Natural killer cell (primary cell): ENCODE measurements at regions not wholly inside any gene's neighbourhood (a gene's known extent, or its start where the extent isn't known, plus 50 kb on each side); places are given as distances from the start of the nearest gene placed in this dataset.
A peak's percentile ranks its signal among the peaks of the same experiment; 100 is the strongest.
"Not testable (repeated sequence)": the region's sequence is repeated elsewhere in the genome, so short reads cannot be mapped to it uniquely, and the experiment has no call there.

Experiments
- ATAC-seq, 3 donors: fragments of 150-1000 bp in 2 of 3; fragments of 200-7000 bp in 1 of 3; cut with Tn5 transposase; 1 replicate in 1 of 3; 2 replicates in 2 of 3; pipeline ENCODE4 v1.10.0; 2021; ENCODE audit warnings: mild to moderate bottlenecking in 2 of 3, moderate library complexity in 2 of 3
- DNase-seq, 2 donors: peaks; one replicate each; pipeline versions ENCODE4 v3.0.0 to v3.0.0-alpha.2; 2013 to 2021; ENCODE audit warnings: mixed read lengths in 1 of 2
- H3K27ac ChIP-seq: one replicate; pipeline ENCODE4 v1.5.1; 2013; ENCODE audit warnings: mild to moderate bottlenecking, low read length
- H3K27me3 ChIP-seq: one replicate; pipeline ENCODE4 v1.6.1; 2013; ENCODE audit warnings: low read length; ENCODE audit not compliant: control insufficient read depth, insufficient read depth
- H3K36me3 ChIP-seq: one replicate; pipeline ENCODE4 v1.6.1; 2013; ENCODE audit warnings: low read length; ENCODE audit not compliant: control insufficient read depth, insufficient read depth
- H3K4me1 ChIP-seq: one replicate; pipeline ENCODE4 v1.6.1; 2013; ENCODE audit warnings: low read length; ENCODE audit not compliant: control insufficient read depth, insufficient read depth
- H3K4me3 ChIP-seq: one replicate; pipeline ENCODE4 v1.5.1; 2013; ENCODE audit warnings: low read length
- H3K9me3 ChIP-seq: one replicate; pipeline ENCODE4 v1.6.1; 2013; ENCODE audit warnings: low read length; ENCODE audit not compliant: control insufficient read depth, insufficient read depth
- H3K27ac Mint-ChIP-seq, 2 donors: one replicate each; pipeline ENCODE4 v1.8.0; 2022; ENCODE audit warnings: mild to moderate bottlenecking in 2 of 2, mixed read lengths in 2 of 2, moderate library complexity in 1 of 2
- H3K27me3 Mint-ChIP-seq, 2 donors: one replicate each; pipeline ENCODE4 v1.8.0; 2022; ENCODE audit warnings: low read depth in 2 of 2, mixed read lengths in 2 of 2
- H3K36me3 Mint-ChIP-seq: one replicate; pipeline ENCODE4 v1.8.0; 2022; ENCODE audit warnings: mixed read lengths
- H3K4me1 Mint-ChIP-seq, 2 donors: one replicate each; pipeline ENCODE4 v1.8.0; 2022; ENCODE audit warnings: mixed read lengths in 2 of 2
- H3K4me3 Mint-ChIP-seq: one replicate; pipeline ENCODE4 v1.8.0; 2022; ENCODE audit warnings: mild to moderate bottlenecking, moderate library complexity, mixed read lengths
- H3K9me3 Mint-ChIP-seq, 2 donors: one replicate each; pipeline ENCODE4 v1.8.0; 2022; ENCODE audit warnings: mixed read lengths in 2 of 2
- WGBS: methylation state at CpG from one replicate; pipeline ENCODE4 v1.1.7; 2013; ENCODE audit warnings: missing lambda C conversion rate; ENCODE audit not compliant: insufficient coverage; 5-methylcytosine and 5-hydroxymethylcytosine counted together
- intact Hi-C: fragments of 100-400 bp; cut with micrococcal nuclease; formaldehyde crosslinking; loops from one replicate; pipeline ENCODE4 v1.14.2; 2022
- TF ChIP-seq, protein P1 (sequence below): fragments of 200-600 bp; IDR thresholded peaks from one replicate; pipeline ENCODE4 v1.8.0; 2022; ENCODE audit warnings: antibody characterized with exemption

DNA sequence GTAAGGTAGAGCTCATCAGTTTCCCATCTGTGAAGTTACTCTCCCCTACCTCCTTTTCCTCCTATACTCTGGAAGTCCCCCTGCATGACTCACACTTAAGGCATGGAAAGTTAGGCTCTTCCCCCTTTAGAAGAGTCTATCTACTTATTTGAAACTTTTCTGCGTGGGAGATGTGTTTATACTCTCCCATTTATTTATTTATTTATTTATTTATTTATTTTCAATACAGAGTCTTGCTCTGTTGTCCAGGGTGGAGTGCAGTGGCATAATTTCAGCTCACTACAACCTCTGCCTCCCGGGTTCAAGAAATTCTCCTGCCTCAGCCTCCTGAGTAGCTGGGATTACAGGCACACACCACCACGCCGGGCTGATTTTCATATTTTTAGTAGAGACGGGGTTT, 107.5 kb upstream of the JCAD start:
- Histone ChIP-seq H3K27me3 (peaks cover 3% of the 10 kb centered on the region), H3K4me1 (peaks cover 6% of the 10 kb centered on the region), H3K27ac (no peak overlapping the region), H3K4me3 (no peak overlapping the region), H3K36me3 (no peaks in the 10 kb centered on the region), H3K9me3 (no peaks in the 10 kb centered on the region)
- no peaks in the 10 kb centered on the region for H3K36me3 Mint-ChIP-seq
- TF ChIP-seq, protein P1, sequence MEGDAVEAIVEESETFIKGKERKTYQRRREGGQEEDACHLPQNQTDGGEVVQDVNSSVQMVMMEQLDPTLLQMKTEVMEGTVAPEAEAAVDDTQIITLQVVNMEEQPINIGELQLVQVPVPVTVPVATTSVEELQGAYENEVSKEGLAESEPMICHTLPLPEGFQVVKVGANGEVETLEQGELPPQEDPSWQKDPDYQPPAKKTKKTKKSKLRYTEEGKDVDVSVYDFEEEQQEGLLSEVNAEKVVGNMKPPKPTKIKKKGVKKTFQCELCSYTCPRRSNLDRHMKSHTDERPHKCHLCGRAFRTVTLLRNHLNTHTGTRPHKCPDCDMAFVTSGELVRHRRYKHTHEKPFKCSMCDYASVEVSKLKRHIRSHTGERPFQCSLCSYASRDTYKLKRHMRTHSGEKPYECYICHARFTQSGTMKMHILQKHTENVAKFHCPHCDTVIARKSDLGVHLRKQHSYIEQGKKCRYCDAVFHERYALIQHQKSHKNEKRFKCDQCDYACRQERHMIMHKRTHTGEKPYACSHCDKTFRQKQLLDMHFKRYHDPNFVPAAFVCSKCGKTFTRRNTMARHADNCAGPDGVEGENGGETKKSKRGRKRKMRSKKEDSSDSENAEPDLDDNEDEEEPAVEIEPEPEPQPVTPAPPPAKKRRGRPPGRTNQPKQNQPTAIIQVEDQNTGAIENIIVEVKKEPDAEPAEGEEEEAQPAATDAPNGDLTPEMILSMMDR = no peak
- H3K4me1 Mint-ChIP-seq = peaks cover 6 to 7% of the 10 kb centered on the region in 2 donors
- H3K27me3 Mint-ChIP-seq = peaks cover 7 to 29% of the 10 kb centered on the region in 2 donors
- WGBS = 96% methylated on average over 4 of the region's 5 CpGs
- H3K27ac Mint-ChIP-seq = no peak overlapping the region
- H3K4me3 Mint-ChIP-seq = no peak overlapping the region
- DNase-seq (no peak), ATAC-seq (no peak)
- no peaks in the 10 kb centered on the region for H3K9me3 Mint-ChIP-seq
- intact Hi-C loops = no loop called here

DNA sequence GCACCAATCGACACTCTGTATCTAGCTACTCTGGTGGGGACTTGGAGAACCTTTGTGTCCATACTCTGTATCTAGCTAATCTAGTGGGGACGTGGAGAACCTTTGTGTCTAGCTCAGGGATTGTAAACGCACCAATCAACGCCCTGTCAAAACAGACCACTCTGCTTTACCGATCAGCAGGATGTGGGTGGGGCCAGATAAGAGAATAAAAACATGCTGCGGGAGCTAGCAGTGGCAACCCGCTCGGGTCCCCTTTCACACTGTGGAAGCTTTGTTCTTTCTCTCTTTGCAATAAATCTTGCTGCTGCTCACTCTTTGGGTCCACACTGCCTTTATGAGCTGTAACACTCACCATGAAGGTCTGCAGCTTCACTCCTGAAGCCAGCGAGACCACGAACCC, 104.0 kb upstream of the JCAD start:
- H3K27ac ChIP-seq, H3K4me3 ChIP-seq, H3K9me3 ChIP-seq, H3K36me3 ChIP-seq, ATAC-seq, DNase-seq, H3K4me1 ChIP-seq, intact Hi-C loops, H3K27me3 ChIP-seq, H3K36me3 Mint-ChIP-seq, H3K9me3 Mint-ChIP-seq, H3K4me1 Mint-ChIP-seq, H3K27ac Mint-ChIP-seq: not testable (repeated sequence)
- Mint-ChIP-seq H3K27me3 (peaks cover 18 to 25% of the 10 kb centered on the region in 2 donors), H3K4me3 (peak overlapping the region; percentile 71)
- 35% methylated on average over 9 of the region's 10 CpGs for WGBS

DNA sequence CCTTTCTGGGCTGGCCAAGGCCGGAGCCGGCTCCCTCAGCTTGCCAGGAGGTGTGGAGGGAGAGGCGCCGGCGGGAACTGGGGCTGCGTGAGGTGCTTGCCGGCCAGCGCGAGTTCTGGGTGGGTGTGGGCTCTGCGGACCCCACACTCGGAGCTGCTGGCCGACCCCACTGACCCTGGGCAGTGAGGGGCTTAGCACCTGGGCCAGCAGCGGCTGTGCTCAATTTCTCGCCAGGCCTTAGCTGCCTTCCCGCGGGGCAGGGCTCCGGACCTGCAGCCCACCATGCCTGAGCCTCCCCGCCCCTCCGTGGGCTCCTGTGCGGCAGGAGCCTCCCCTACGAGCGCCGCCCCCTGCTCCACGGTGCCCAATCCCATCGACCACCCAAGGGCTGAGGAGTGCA, 103.4 kb upstream of the JCAD start:
- intact Hi-C loops, ATAC-seq, H3K4me1 Mint-ChIP-seq, H3K4me3 ChIP-seq, H3K9me3 Mint-ChIP-seq, H3K27ac Mint-ChIP-seq, H3K27ac ChIP-seq, H3K9me3 ChIP-seq, H3K4me1 ChIP-seq, DNase-seq, H3K4me3 Mint-ChIP-seq, H3K27me3 ChIP-seq, H3K36me3 ChIP-seq, H3K36me3 Mint-ChIP-seq: not testable (repeated sequence)
- WGBS = 97% methylated on average over 25 of the region's 25 CpGs
- peaks cover 20 to 22% of the 10 kb centered on the region in 2 donors for H3K27me3 Mint-ChIP-seq

DNA sequence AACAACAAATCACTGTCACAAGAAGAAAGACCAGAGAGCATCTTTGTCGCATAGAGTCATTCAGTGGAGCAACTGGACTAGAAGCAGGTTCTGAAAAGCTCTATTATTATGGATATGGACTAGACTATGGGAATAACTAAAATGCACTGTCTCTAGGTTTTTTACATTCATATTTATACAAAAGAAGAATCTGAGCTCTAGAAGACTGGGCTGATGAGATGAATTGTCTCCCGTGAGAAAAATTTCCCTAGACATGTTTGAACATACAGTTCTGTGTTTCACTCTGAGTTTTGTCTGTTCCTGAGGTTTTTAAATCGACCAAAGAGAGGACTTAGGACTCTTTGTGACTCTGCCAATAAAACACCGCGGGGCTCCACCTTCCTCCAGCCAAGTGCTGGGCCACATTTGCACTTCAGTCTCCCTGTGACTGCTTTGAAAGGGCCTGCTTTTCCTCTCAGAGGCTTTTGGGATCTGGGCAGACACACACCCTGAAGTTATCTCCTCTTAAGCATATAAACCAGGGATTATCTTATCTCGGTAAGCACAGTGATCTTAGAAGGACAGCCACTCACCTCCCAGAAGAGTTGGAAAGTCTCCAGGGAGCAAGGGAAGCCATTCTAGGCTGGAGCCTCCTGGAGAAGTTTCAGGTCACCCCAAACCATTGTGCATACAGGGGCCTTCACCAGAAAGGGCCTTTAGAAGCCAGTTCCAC, 101.0 kb upstream of the JCAD start:
- Mint-ChIP-seq H3K27ac (no peak overlapping the region), H3K4me3 (no peak overlapping the region), H3K9me3 (no peaks in the 10 kb centered on the region), H3K27me3 (peaks cover 10 to 12% of the 10 kb centered on the region in 2 donors), H3K4me1 (peaks cover 6 to 7% of the 10 kb centered on the region in 2 donors), H3K36me3 (no peaks in the 10 kb centered on the region)
- peaks cover 3% of the 10 kb centered on the region for H3K27me3 ChIP-seq
- WGBS = 82% methylated on average over 6 of the region's 6 CpGs
- ATAC-seq (no peak), DNase-seq (no peak)
- no peaks in the 10 kb centered on the region for H3K36me3 ChIP-seq
- TF ChIP-seq, protein P1 = no peak
- peaks cover 6% of the 10 kb centered on the region for H3K4me1 ChIP-seq
- H3K9me3 ChIP-seq = no peaks in the 10 kb centered on the region
- intact Hi-C loops = no loop called here
- no peak overlapping the region for H3K27ac ChIP-seq
- no peak overlapping the region for H3K4me3 ChIP-seq

DNA sequence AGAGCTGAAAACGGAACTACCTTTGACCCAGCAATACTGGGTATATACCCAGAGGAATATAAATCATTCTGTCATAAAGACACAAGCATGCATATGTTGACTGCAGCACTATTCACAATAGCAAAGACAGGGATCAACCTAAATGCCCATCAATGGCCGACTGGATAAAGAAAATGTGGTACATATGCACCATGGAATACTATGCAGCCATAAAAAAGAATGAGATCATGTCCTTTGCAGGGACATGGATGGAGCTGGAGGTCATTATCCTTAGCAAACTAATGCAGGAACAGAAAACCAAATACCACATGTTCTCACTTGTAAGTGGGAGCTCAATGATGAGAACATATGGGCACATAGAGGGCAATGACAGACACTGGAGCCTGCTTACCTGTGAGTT, 100.2 kb upstream of the JCAD start:
- H3K27ac ChIP-seq, H3K9me3 ChIP-seq, H3K36me3 Mint-ChIP-seq, intact Hi-C loops, H3K4me3 Mint-ChIP-seq, ATAC-seq, H3K4me1 Mint-ChIP-seq, H3K4me1 ChIP-seq, H3K36me3 ChIP-seq, H3K27ac Mint-ChIP-seq, H3K4me3 ChIP-seq, H3K27me3 ChIP-seq, DNase-seq, H3K9me3 Mint-ChIP-seq: not testable (repeated sequence)
- peaks cover 6 to 15% of the 10 kb centered on the region in 2 donors for H3K27me3 Mint-ChIP-seq
- 86% methylated on average over 2 of the region's 2 CpGs for WGBS
